Left hindlimb (tissue), 1 donor: ENCODE measurements at regions not wholly inside any gene's neighbourhood (a gene's known extent, or its start where the extent isn't known, plus 50 kb on each side); places are given as distances from the start of the nearest gene placed in this dataset.
A peak's percentile ranks its signal among the peaks of the same experiment; 100 is the strongest.
"Not testable (repeated sequence)": the region's sequence is repeated elsewhere in the genome, so short reads cannot be mapped to it uniquely, and the experiment has no call there.

Experiments
- DNase-seq: peaks from one replicate; pipeline ENCODE4 v3.0.0-alpha.2; 2018

DNA sequence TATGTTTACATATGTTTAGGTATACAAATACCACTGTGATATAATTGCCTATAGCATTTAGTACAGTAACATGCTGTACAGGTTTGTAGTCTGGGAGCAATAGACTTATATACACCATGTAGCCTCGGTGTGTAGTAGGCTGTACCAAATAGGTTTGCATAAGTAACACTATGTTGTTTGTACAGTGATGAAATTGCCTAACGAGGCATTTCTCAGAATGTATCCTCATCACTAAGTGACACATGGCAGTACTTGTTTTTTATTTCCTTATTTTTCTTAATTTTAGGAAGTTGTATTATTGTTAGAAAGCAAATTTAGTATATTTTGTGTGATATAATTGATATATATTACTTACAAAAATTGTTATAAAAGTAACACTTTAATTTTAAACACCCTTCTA, 840.9 kb downstream of the LTN1 start:
- DNase-seq, result no peak

DNA sequence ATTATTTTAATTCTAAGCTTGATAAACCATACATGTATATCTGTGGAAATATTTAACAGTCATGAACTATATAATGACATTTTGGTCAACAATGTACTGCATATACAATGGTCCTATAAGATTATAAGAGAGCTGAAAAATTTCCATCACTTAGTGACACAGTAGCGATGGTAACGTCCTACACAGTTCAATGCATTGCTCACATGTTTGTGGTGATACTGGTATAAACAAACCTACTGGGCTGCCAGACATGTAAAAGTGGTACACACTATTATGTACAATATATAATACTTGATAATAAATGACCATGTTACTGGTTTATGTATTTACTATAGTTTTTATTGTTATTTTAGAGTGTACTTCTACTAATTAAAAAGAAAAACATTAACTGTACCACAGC, 841.9 kb downstream of the LTN1 start:
- no peak for DNase-seq

DNA sequence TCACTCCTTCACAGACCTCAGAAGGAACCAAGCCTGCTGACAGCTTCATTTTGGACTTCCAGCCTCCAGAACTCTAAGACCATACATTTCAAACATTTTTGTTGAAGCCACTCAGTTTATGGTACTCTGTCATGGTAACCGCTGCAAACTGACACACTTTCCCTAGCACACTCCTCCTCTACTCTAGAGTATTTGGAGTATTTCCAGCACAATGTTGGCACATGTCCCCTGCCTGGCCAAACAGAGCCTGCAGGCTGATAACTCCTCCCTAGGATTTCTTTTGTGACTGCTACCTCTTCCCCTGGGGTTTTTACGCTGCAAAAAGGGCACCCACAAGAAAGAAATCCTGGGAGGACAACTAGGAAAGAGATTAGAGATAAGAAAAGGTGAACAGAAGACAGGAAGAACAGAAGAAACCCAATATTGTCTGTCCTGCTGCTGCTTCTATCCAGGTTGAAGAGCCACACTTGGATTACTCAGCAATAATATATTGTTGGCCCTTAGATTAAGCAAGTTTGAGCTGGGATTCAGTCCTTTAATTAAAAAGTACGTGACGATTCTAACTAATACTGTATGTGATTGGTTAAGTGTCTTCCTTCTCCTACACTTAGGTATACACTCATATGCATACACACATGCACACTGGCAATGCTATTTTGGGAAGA, 844.1 kb downstream of the LTN1 start:
- no peak for DNase-seq

DNA sequence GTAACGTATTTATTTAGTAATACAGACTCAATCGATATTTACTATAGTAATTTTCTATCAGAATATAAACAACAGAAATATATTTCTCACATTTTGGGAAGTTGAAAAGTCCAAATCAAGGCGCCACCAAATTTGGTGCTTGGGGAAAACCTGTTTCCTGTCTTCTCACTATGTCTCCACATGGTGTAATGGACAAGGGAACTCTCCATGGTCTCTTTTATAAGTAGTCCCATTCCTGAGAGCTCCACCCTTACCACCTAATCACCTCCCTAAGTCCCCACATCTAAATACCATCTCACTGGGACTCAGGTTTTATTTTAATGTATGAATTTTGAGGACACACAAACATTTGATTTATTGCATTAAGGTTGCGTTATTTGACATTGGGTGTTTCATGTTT, 848.0 kb downstream of the LTN1 start:
- no peak for DNase-seq

DNA sequence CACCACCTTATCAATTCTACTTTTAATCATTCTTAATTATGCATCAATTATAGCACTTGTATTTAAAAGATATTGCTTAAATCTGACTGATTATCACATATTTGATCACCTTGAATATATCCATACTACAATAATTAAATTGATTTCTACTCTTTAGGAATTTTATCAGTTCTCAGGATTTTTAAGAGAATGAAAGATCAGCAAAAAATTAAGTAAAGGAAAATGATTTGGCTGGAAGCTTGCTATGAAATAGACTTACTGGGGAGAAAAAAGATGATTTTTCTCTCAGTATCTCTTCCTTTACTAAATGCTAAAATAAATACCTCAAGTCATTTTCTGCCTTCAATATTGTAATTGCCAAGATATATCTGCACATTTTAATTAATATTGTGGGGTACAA, 848.6 kb downstream of the LTN1 start:
- DNase-seq, result no peak

DNA sequence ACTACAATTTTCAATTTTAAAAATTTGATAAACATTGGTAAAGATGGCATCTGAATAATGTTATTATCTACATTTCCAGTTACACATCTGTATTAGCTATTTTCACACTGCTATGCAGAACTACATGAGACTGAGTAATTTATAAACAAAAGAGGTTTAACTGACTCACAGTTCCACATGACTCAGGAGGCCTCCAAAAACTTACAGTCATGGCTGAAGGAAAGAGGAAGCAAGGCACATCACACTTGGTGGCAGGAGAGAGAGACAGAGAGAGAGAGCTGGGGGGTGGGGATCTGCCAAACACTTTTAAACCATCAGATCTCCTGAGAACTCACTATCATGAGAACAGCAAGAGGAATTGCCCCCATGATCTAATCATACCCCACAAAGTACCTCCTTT, 850.0 kb downstream of the LTN1 start:
- no peak for DNase-seq

DNA sequence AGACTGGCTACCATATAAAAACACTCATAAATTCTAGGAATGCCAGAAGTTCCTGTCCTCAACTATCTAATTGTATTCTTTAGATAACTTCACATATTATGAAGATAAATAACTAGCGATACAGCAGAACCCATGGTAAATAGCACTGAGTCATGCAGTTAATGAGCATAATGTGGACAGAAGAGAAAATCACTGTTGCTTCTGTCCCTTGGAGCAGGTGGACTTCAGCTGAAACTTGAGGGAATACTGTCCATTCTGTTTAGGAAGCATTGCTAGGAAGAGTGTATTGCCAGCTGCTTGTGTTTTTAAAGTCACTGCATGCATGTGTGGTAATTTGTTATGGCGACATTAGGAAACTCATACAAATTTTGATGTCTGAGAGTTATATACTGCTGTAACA, 854.4 kb downstream of the LTN1 start:
- no peak for DNase-seq

DNA sequence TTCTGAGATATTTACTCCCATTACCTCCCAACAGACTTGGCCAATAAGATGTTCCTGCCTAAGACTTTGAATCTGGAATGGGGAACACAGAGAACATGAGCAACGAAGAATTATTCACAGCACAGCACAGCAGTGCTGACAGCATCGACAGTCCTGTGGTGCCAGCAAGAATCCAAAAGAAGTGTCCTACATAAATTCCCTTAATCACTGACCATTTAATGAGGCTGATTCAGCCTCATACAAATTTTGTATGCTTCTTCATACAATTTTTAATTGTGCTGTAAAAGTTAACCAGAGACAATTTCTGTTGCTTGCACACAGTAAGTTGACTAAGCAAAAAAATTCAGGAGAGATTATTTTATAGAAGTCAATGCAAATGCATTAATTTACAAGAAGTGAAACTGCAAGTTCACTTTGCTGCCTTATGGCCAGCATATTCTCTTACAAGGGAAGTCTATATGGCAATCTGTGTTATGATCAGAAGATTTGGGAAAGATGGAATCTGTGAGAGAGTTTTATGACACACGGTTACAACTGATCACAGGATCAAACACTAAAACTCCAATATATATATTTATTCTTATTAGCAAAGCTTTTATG, 855.9 kb downstream of the LTN1 start:
- DNase-seq, result no peak

DNA sequence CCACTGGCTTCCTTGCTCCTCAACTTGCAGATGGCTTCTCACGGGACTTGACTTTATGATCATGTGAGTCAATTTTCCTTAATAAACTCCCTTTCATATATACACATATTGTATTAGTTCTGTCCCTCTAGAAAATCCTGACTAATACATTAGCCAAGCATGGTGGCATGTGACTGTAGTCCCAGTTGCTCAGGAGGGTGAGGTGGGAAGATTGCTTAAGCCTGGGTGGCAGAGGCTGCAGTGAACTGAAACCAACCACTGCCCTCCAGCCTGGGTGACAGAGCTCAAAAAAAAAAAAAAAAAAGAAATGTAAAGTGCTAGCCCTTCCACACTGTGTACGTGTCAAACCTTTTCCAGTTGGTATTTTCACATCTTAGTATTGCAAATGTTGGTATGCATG, 857.0 kb downstream of the LTN1 start:
- DNase-seq, result no peak

DNA sequence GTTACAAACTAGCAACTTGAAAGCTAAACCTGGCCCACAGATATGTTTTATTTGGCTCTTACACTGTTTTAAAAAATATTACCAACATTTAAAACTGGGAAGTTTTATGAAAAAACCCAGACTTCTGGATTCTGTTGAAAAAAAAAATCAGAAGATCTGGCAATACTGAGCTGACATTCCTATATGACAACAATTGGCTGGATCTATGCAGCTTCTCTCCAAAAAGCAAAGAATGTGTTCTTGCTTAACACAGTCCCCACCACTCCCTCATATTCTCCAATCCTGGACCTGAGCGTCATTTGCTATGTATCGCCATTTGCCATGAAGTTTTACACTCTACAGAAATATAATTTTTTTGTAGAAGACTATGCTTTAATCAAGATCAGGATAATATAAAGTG, 859.6 kb downstream of the LTN1 start:
- DNase-seq, result no peak

DNA sequence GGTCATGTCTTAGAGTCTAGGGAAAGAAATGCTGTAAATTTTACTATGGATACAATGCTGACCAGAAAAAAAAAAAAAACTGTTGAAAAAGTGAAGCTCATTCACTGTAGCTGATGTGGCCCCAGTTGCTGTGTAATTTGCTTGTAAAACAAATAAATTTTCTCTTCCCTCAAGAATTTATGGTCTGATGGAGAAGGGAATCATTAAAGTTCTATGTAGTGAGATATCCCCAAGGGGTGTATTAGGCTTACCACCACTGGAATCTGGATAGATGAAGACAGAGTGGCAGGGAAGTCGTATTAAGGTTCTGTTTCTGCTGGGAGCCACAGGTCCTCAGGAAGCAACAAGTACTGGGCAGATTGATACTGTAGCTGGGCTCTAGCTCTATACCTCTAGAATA, 860.0 kb downstream of the LTN1 start:
- no peak for DNase-seq

DNA sequence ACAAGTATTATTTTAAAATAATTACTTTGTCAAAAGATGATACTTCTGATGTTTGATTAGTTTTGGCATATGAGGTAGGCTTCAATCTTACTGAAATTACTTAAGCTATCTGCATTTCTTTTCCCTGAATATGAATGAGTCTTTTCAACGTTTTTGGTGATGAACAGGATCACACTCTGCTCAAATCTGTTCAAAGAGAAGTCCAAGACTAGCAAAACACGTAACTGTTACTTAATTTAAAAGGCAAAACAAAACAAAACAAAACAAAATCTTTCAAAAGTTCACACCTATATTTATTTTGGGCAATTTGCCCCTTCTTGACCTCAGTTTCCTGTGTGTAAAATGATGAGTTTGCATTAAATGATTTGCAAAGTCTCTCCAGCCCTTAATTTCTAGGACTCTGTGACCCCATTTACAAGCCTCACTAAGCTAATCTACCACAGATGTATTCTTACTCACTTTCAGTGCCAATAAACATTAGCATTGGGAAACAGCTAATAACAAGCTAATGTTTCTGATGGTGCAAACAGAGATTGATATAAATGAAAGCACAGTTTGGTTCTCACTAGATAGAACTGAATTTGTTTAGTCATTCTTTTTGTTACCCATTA, 865.4 kb downstream of the LTN1 start:
- no peak for DNase-seq

DNA sequence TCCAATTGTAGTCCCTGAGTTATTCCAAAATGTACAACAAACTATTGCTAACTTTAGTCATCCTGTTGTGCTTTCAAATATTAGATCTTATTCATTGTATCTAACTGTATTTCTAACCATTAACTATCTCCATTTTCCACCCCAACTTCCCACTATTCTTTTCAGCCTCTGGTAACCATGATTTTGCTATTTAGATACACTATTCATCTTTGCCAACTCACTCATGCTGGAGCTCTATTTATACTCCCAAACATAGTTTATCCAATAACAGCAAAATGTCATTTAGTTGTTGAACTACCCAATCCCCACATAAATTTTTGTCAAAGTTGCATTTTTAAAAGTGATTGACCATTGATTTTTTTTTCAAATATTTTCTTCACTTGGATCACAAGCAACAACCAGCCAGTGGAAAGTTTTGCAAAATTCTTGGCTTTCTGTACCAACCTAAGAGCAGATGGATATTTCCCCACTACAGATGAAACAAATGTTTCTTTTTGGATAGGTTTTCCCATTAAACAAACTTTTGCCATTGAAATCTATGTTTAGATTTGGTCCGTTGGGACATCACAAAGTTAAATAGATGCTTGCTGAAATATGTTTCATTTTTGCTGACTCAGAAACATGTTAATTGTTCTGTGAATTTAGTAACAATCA, 866.0 kb downstream of the LTN1 start:
- no peak for DNase-seq

DNA sequence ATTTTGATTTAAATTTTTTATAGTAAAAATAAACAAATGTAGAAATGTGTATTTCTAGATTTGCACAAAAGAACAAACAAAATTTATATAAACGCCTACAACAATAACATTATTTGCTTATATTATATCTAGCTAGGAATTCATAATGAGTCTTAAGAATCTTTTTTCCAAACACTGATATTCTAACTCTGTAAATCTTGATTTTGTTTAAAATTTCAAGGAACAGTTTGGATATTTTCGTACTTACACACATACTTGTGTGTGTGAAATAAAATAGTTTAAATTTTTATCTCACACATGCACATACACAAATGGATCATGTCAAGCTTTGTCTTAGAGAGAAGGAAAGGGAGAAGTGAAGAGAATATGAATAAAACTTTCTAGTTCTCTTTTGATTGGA, 868.1 kb downstream of the LTN1 start:
- no peak for DNase-seq

DNA sequence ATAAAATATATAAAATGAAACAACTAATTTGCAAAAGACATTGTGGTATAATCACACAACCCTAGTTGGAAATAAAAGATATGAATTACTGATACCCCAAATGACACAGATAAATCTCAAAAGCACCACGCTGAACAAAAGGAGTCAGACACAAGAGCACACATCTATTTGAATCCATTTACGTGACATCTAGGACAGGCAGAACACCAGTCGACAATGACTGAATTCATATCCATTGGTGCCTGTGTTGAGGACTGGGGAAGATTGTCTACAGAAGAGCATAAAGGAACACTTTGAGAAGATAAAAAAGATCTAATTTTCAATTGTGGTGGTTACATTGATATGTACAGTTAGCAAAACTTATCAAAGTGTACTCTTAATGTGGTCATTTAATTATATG, 874.1 kb downstream of the LTN1 start:
- DNase-seq, result no peak

DNA sequence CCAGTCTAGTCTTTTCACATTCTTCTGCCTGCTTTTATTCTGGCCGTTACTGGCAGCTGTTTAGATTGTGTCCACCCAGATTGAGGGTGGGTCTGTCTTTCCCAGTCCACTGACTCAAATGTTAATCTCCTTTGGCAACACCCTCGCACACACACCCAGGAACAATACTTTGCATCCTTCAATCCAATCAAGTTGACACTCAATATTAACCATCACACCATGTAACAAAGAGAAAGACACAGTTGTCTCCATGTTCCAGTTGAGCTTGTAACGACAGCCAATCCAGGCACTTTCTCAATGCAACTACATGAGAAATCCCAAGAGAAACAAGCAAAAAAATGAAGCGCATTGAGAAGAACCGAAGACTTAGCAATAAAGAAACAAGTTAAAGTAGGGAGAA, 877.7 kb downstream of the LTN1 start:
- not testable (repeated sequence) for DNase-seq

DNA sequence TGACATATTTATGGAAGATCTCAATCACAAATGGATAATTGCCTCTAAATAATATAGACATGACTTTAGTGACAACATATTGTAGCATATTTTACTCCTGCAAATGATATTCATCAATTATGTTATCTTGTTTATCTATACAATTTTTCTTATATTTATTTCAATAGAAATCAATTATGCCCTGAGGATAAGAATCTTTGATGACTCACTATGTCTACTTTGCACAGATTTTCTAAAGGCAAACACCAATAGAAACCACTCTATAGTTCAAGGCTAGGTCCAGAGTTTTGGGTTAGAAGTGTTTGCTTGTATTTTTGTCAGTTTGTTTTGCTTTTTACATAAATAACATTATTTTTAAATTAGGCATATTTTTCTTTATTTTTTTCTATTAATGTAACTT, 879.0 kb downstream of the LTN1 start:
- no peak for DNase-seq

DNA sequence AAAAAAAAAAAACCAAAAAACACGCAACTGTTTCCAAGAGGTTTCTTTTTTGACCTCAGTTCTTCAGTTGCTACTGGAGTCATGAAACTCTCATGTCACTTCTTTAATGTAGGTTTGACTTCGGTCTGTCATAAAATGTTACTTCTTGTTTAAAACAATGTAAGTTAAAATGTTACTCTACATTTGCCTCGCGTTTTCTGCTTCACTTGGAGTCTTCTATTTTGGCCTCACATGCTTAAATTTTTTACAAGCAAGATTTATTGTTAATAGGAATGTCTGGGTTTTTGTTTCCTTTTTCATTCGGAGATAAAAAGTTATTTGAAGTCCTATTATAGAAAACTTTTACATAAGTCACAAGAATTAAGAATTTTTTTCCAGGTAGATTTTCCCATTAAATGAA, 880.2 kb downstream of the LTN1 start:
- no peak for DNase-seq

DNA sequence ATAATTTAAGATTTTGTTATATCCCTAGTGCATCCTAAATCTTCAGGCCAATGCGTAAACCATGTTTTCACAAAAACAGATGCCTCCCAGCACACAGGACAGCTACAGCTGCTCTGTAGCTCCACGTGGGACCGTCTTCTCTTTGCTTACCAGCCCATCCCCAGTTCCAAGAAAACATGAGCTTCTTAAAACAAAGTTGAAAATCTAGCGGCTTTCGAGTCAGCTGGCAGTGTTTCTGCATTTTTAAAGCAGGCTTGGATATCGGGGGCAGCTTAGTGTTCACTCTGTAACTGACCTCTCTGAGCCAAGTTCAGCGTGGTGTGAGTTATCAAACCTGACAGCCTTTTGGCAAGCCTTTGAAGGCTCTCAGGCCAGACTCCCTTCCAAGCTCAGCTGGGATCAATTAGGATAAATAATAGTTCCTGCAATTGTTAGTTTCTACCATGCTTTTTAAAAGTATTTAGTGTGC, 881.5 kb downstream of the LTN1 start:
- DNase-seq, result peak; percentile 90

DNA sequence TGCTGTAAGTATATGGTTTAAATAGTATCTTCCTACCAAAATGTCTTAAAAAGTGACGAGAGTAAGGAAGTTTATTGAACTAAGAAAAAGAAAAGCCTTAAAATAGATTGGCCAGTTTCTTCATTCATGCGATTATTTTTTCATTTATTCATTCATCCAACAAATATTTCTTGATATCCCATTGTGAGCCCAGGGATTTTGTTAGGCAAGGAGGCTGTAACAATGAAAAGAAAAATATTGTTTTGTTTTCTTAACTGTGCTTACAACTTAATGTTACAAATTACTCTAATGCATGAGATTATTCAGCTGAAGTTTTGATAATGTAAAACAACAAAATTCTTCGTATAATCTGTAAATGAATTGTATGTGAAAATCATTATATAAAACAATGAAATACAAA, 882.0 kb downstream of the LTN1 start:
- no peak for DNase-seq

DNA sequence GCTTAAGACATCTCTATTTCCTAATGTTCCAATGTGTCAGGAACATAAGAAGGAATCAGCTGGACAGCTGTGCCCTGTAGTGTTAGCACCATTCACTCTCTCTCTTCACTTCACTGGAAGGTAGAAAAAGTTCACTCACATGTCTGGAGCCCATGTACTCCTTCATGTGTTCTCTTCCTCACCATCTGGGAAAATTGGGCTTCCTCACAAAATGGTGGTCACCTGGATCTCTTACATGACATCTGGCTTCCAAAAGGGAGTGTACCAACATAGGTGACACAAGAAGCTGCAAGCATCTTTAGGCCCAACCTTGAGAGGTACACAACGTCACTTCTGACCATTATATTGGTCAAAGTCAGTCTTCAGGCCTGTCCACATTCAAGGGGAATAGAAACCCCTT, 882.6 kb downstream of the LTN1 start:
- no peak for DNase-seq

DNA sequence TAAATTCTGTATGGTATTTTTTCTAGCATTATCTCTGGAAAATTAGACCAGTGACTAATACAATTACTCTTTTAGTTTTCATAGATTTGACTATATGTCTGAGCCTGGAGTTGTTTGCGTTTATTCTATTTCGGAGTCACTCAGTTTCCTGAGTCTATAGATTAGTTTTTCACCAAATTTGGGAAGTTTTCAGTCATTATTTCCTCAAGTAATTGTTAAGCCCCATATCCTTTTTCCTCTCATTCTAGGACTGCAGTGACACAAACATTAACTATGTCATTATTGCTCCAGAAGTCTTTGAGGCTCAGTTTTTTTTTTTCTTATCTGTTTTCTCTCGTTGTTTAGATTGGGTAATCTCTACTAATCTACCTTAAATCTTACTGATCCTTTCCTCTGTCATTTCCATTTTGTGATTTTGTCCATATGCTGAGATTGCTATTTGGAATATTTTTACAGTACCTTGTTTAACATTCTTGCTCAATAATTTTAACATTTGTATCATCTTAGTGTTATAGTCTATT, 886.2 kb downstream of the LTN1 start:
- no peak for DNase-seq

DNA sequence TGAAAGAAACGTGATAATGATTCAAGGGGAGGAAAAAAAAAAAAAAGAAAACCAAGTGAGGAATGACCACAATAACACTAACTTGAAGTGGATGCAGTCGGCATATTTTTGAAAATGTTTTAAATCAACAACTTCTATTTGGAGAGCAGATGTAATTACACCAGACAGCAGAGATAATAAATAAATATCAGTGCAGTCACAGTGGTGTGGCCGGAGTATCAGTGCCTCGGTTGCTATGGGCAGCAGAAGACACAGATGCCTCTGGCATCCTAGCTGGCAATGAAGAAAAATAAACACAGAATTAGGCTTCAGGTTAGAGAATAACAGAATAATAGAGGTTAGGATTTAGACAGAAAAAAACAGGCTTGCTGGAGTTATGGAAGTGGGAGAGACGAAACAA, 888.3 kb downstream of the LTN1 start:
- DNase-seq, result no peak

DNA sequence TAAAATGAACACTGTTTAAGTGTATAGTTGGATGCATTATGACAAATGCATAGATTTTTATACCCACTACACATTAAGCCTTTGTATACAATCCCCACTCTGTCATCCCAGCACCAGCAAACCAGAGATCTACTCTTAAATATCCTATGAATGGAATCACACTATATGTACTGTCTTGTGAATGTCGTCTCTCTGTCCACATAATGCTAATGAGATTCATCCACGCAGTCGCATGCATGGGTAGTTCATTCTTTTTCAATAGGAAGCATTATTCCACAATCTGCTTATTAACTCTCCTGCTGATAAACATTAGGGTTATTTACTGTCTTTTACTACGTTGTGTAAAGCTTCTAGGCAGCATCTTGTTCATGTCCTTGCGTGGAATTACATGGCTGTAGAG, 892.3 kb downstream of the LTN1 start:
- no peak for DNase-seq
